GM19351 (cell line): ENCODE measurements at regions not wholly inside any gene's neighbourhood (a gene's known extent, or its start where the extent isn't known, plus 50 kb on each side); places are given as distances from the start of the nearest gene placed in this dataset.

ENCODE experiments used
- ATAC-seq: cut with Tn5 transposase; IDR thresholded peaks from one replicate; pipeline ENCODE4 v1.9.1; 2021; ENCODE audit warnings: mild to moderate bottlenecking, moderate library complexity; ENCODE audit not compliant: unreplicated experiment

GRCh38 chr16:51696376-51696775, 545.3 kb upstream of the SALL1 start:
- ATAC-seq, result no peak

- ATAC-seq, result no peak
These were observed 540.0 kb upstream of the SALL1 start for GRCh38 chr16:51691109-51691508.

DNA sequence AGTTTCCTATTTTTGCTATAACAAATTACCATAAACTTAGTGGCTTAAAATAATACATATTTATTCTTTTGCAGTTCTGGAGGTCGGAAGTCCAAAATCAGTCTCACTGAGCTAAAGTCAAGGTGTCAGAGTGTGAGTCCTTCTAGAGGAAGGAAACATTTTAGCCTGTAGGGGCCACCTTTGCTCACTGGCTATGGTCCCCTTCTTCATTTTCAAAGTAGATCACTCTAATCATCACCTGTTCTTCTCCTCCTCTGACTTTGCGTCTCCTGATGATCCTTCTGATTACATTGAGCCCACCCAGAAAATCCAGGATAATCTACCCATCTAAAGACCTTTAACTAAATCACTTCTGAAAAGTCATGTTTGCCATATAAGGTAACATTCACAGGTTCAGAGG, 534.4 kb upstream of the SALL1 start:
- no peak for ATAC-seq

GRCh38 chr16:51683882-51684281, 532.8 kb upstream of the SALL1 start:
- ATAC-seq, result no peak

DNA sequence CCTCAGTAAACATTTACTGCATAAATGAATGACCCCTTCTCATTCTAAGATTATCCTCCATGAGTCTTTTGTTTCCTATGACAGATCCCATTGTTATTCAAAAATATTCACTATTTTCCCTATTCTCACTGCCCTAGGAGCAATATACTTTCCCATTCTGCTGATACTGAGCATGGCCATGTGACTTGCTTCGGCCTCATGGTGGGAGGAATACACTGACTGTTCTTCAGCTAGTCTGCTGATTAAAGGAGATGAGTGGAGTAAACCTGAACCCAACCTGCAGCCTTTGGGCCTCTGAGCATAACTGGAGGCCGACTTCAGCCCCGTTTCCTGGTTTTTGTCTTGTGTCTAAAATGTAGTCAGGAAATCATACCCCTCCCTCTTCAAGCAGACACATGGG, 531.8 kb upstream of the SALL1 start:
- no peak for ATAC-seq

DNA sequence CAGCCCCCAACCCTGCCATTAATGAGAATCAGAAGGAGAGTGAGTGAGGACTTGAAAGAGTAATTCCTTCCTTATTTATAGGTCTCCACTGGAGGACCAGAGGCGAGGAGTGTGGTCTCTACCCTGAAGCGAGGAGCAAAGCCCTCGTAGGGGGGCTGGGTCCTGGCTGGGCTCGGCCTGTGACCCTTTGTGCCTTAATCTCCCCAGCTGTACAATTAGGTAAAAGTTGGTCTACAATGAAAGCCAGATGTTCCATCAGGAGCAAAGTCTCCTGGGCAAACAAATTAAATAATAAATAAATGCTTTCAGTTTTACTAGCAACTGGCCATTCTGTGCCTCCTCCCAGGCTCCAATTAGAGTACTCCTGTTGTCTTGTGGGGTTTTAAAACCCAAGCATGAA, 523.5 kb upstream of the SALL1 start:
- no peak for ATAC-seq

DNA sequence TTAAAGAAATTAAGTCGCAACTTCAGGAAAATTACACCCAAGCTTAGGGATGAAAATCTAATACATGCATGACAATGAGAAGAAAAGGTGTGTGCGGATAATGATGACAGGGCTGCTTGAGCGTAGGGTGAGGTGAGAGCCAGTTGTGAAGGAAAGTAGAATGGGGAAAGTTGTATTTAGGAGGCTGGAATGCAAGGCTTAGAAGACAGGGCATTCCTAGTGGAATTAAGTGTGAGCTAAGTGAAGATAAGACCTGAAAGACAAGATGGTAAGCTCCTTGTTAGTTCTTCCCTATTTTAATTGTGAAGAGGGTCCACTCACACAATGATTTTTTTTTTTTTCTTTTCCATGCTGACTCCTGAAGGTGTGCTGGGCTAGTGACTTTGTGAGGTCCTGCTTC, 519.5 kb upstream of the SALL1 start:
- ATAC-seq, result no peak

GRCh38 chr16:51666821-51667220, 515.8 kb upstream of the SALL1 start:
- no peak for ATAC-seq

DNA sequence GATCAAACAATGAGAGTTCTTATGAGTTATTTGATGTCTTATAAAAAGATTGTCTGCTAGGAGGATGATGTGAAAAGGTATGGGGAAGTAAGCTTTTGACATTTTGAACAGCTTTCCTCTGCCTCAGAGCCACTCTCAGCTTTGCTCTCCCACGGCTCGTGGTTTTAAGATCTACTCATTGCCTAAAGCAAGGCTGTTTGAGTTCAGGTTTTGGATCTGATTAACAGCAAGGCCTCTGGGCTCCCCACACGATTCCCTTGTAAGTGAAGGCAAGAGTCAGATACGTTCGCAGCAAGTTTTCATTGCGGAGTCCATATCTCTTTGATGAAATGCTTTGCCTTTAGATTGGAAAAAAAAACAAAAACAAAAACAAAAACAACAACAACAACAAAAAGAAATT, 515.0 kb upstream of the SALL1 start:
- ATAC-seq, result no peak

- ATAC-seq, result no peak
These were observed 514.4 kb upstream of the SALL1 start for GRCh38 chr16:51665436-51665998.

DNA sequence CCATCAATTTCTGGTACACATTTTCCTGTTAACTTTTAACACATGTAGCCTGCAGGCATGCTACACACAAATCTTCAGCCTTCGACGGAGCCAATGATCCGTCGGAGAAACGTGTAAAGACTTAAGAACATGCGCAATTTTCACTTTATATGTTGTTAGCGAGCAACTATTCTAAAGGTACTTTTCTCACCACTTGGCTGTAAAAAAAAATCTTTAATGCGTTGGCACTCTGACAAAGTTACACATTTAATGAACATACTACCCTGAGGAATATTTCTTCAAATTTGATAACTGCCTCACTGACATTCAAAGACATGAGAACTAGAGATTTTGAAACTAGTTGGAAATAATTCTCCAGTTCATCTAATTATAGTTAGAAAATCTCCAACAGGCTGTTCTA, 507.5 kb upstream of the SALL1 start:
- ATAC-seq, result no peak

DNA sequence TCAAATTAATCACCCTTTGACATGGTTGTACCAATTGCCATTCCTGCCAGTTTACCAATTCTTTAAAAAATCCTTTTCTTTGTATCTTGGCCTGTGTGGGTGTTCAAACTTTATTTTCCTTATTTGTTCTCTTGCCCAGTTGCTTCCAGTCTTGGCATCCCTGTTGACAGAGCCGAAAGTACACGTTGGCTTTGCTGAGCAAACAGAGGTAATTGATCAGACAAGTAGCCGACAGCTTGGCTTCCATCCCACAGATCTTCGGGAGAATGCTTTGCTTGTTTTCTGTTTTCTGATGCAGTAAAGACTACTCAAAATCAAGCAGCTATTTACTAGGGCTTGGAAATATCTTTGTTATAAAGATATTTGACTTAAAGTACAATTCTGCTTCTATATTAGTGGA, 506.8 kb upstream of the SALL1 start:
- ATAC-seq, result no peak

DNA sequence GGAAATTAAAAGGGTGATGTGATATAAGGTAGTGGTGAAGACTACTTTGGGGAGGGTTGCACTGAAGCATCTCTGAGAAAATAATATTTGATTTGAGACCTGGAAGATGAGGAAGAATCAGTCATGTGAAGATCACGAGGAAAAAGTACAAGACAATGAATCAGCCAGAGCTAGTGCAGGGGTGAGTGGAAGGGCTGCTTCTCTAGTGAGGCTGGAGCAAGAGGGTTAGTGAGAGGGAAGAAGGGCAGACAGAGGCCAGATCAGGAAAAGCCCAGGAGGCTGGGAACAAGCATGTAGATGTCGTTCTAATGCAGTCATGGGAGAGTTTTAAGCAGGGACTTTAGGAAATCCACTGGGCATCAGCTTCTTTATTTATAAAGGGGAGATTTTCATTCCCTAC, 504.2 kb upstream of the SALL1 start:
- no peak for ATAC-seq

GRCh38 chr16:51651061-51651466, 500.0 kb upstream of the SALL1 start:
- no peak for ATAC-seq

DNA sequence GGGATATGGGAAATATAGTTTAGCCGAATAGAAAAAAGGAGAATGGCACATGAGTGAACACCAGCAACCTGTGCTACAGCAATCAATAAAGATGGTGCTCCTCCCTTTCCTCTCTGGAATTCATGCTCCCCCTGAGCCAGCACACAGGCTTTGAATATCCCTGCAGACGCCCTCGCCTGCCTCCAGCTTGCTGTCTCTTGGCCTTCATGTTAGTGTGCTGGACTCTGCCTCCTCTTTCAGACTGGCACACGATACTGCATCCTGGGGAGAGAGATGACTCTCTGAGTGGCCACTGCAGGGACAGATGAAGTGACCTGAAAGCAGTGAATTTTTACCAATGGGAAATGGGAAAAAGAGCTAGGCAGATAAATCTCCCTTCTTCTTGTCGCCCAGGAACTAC, 498.6 kb upstream of the SALL1 start:
- ATAC-seq, result no peak

DNA sequence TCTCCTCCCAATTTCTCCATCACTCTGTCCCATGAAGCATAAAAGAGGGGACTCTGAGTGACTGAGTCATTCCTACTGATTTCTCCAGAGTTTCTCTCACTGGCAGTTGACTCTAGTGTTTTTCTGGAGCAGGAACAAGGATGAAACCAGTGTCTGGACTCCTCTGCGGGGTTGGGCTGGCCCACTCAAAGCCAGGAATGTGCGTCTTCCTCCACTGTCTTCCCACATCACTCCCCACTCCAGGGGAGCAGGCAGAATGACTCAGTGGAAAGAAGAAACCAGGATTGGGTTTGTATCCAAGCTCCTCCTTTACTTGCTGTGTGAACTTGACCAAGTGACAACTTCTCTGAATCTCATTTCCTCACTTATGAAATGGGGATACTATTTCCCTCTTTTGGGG, 497.5 kb upstream of the SALL1 start:
- no peak for ATAC-seq

DNA sequence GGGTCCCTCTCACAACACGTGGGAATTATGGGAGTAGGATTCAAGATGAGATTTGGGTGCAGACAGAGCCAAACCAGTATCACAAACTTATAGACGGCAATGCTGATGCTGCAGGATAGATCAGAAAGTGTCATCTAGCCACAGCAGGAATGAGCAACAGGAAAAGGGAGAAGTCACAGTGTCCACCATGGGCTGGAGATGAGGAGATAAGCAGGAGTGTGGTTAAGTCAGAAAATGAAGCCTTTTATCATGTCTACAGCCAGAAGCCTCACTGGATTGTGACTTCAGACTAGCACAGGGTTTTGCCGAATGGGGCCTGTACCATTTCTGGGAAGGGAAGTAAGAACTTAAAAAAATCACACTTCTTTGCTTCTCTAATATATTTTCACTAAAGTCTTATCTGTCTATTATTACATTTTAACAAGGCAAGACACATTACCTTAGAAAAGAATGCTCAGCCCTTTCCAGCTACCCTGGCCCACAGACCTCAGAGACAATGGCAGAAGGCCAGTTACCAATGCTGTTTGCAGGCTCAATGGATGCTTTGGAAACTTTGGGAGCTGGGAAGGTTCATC, 490.2 kb upstream of the SALL1 start:
- ATAC-seq, result no peak

GRCh38 chr16:51640196-51640595, 489.1 kb upstream of the SALL1 start:
- ATAC-seq, result no peak

- no peak for ATAC-seq
These were observed 487.5 kb upstream of the SALL1 start for GRCh38 chr16:51638339-51639135.

DNA sequence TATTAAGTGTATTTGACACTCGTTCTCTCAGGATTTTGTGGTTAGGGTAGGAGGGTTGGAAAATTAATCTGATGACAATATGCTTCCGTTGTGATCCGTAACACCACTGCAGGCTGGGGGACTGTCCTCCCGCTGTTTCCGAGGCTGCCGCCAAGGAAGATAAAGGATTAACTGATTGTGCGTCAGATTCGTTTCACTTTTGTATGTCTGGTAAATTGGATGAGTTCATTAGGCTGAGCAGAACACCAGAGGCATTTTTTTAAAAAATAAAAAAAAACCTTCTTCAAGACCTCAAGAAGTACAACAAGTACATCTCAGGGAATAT, 486.7 kb upstream of the SALL1 start:
- no peak for ATAC-seq

DNA sequence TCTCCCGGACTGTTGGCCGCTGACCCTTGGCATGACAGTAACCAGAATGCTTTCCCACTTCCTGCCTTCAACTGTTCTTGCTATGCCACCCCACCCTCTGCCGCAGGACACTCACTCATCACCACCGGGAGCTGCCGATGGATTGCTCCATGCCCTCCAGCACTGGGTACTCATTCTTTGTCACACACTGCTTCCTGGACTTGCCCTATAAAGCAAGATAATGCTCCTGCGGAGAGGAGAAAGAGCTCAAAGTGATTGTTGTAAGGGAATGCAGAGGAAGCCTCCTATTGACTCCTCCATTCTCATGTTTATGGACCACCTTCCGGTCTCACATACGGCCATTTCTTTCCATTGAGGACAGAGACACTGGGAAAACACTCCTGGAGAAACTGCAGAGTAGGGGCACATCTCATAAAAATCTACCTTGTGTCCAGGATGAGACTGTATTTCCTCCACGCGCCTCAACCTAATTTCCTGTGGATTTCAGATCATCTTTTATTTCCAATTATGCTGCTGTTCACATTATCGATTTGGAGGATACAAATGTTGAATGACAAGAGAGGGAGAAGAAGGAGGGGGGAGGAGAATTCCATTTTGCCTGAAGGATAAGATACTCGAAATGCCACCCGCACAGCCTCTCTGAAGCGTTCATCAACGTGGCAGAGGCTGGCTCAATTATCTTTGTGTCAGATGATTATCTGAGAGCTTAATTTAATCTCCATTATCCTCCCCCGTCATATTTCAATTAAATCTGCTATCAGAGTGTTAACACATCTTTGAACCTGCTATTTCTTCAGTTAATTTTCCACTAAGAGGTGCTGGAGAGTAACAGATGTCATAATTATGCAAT, 486.1 kb upstream of the SALL1 start:
- no peak for ATAC-seq

GRCh38 chr16:51635181-51635580, 484.1 kb upstream of the SALL1 start:
- ATAC-seq, result no peak
